ENCODE measurements at regions not wholly inside any gene's neighbourhood (a gene's known extent, or its start where the extent isn't known, plus 50 kb on each side); places are given as distances from the start of the nearest gene placed in this dataset.

- no peaks in the 10 kb centered on the region for H3K36me3 ChIP-seq (replicated peaks)
- no peaks in the 10 kb centered on the region for H3K4me1 ChIP-seq
- peaks cover 8% of the 10 kb centered on the region; the same call in 1 of the 2 replicates for H3K27me3 ChIP-seq (ENCODE audit: low read depth)
- DNase-seq (ENCODE audit: low spot score in 2 of 2): no peak
- H3K4me3 ChIP-seq: no peak overlapping the region
- in situ Hi-C loops (cut with MboI; ENCODE audit: low sequenced_read_pairs): no loop called here
- no peaks in the 10 kb centered on the region for H3K9me3 ChIP-seq
Measured at GRCh38 chr15:89421219-89421618, 75.2 kb downstream of the RHCG start.

GRCh38 chr15:89419370-89419984 is 76.9 kb downstream of the RHCG start:
- Histone ChIP-seq H3K27me3 (ENCODE audit: low read depth) (peaks cover 8% of the 10 kb centered on the region; the same call in 1 of the 2 replicates), H3K4me3 (no peak overlapping the region), H3K36me3 (replicated peaks) (no peaks in the 10 kb centered on the region), H3K4me1 (no peaks in the 10 kb centered on the region), H3K9me3 (no peaks in the 10 kb centered on the region)
- in situ Hi-C loops (cut with MboI; ENCODE audit: low sequenced_read_pairs): no loop called here
- DNase-seq (ENCODE audit: low spot score in 2 of 2): peak; percentile 32 to 81

DNA sequence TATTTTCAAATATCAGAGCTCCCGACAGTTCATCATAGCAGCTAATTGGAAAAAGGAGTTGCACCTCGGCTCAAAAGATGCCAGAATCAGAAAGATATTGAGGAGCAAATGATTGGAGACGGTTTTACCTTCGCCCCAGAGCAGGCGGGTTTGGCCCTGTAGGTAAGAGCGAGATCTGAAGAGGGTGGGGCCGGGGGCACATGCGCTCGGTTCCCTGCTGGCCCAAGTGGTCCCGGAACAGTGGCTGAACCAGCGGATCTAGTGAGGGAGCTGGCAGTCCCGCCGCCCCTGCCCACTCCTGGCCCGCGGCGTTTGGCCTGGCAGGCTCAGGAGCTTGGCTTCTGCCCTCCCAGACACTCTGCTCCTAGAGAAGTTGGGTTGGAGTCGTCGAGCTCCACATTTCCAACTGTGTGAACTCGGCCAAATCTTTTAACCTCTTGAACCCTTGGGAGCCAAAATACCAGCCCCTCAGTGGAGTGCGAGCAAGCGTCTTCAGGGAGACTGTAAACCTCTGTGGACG is 79.1 kb downstream of the RHCG start:
- peaks cover 16% of the 10 kb centered on the region; the same call in 1 of the 2 replicates for H3K27me3 ChIP-seq (ENCODE audit: low read depth)
- in situ Hi-C loops (cut with MboI; ENCODE audit: low sequenced_read_pairs): no loop called here
- no peak overlapping the region for H3K4me3 ChIP-seq
- no peaks in the 10 kb centered on the region for H3K9me3 ChIP-seq
- H3K4me1 ChIP-seq: peaks cover 3% of the 10 kb centered on the region
- no peaks in the 10 kb centered on the region for H3K36me3 ChIP-seq (replicated peaks)
- DNase-seq (ENCODE audit: low spot score in 2 of 2): no peak

- DNase-seq (ENCODE audit: low spot score in 2 of 2): peak; percentile 69 to 91
- peaks cover 16% of the 10 kb centered on the region; the same call in 1 of the 2 replicates for H3K27me3 ChIP-seq (ENCODE audit: low read depth)
- no peak overlapping the region for H3K4me3 ChIP-seq
Measured at GRCh38 chr15:89416339-89417183, 79.8 kb downstream of the RHCG start.

DNA sequence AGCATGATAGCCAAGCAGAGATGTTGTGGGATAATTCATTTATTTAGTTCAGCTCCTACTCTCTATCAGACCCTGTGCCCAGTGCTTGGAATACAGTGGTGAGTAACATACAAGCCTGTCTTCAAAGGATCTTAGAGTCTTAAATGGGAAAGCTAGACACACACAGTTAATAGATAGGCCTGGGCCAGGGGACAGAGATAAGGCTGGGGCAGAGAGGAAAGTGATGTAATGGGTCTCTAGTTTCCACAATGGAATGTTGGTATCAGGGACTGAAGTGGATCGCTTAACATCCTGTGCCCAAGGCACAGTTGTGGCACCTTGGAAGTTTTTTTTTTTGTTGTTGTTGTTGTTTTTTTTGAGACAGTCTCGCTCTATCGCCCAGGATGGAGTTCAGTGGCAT is 79.9 kb upstream of the POLG start:
- Histone ChIP-seq H3K4me3 (no peak overlapping the region), H3K4me1 (peaks cover 4% of the 10 kb centered on the region), H3K27me3 (ENCODE audit: low read depth) (peaks cover 16% of the 10 kb centered on the region; the same call in 1 of the 2 replicates), H3K9me3 (no peaks in the 10 kb centered on the region), H3K36me3 (replicated peaks) (no peaks in the 10 kb centered on the region)
- DNase-seq (ENCODE audit: low spot score in 2 of 2): no peak
- in situ Hi-C loops (cut with MboI; ENCODE audit: low sequenced_read_pairs): no loop called here

More at GRCh38 chr15:89416339-89417183, 79.8 kb downstream of the RHCG start:
- H3K36me3 ChIP-seq (replicated peaks): no peaks in the 10 kb centered on the region
- no peaks in the 10 kb centered on the region for H3K9me3 ChIP-seq
- H3K4me1 ChIP-seq: peaks cover 4% of the 10 kb centered on the region
- in situ Hi-C loops (cut with MboI; ENCODE audit: low sequenced_read_pairs): no loop called here

DNA sequence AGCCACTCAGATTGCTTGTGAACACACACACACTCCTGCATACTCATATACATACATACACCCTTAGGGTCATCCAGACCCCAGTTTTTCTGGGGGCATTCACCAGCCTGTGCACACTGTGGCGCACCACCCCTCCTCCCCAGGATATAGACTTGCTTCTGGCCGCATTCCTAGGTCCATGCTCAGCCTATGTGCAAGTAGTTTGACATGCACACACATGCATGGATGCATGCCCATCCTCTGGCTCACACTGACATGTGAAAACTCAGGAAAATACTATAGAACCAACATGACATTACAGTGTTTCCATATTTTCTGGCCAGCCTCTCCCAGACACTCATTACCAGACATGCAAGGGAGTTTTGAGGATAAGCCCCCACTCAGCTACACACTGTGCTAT is 79.3 kb upstream of the POLG start:
- peaks cover 16% of the 10 kb centered on the region; the same call in 1 of the 2 replicates for H3K27me3 ChIP-seq (ENCODE audit: low read depth)
- no peak overlapping the region for H3K4me3 ChIP-seq
- H3K4me1 ChIP-seq: peaks cover 4% of the 10 kb centered on the region
- in situ Hi-C loops (cut with MboI; ENCODE audit: low sequenced_read_pairs): no loop called here
- no peaks in the 10 kb centered on the region for H3K36me3 ChIP-seq (replicated peaks)
- no peaks in the 10 kb centered on the region for H3K9me3 ChIP-seq
- DNase-seq (ENCODE audit: low spot score in 2 of 2): no peak

DNA sequence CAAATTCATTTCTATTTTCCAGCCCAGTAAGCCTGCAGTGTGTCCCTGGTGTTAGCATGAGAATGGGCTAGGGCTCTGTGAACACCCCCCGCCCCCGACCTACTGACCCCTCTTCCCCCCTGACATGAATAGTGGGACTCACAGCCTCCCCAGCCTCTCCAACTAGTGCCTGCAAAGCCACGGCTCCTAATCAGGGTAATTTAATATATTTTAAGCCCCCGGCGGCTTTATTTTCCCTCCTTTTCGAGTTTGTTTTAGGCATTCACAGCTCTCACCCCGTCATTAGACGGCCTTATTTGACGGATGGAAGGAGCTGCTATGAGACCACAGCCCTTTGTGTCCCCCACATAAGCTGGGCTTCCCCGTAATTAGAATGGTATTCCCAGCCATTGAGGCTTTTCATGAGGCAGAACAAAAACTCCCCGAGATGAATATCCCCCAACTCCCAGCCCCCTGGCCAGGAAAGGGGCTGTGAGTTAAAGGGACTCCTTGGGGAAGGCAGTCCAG is 78.3 kb upstream of the POLG start:
- Histone ChIP-seq H3K27me3 (ENCODE audit: low read depth) (peaks cover 13% of the 10 kb centered on the region; the same call in 1 of the 2 replicates), H3K4me3 (no peak overlapping the region), H3K4me1 (peaks cover 4% of the 10 kb centered on the region), H3K9me3 (no peaks in the 10 kb centered on the region), H3K36me3 (replicated peaks) (no peaks in the 10 kb centered on the region)
- DNase-seq (ENCODE audit: low spot score in 2 of 2): peak; percentile 26 to 65
- in situ Hi-C loops (cut with MboI; ENCODE audit: low sequenced_read_pairs): no loop called here

GRCh38 chr15:89410039-89410435 is 75.4 kb upstream of the POLG start:
- DNase-seq (ENCODE audit: low spot score in 2 of 2): no peak
- Histone ChIP-seq H3K4me1 (peaks cover 4% of the 10 kb centered on the region), H3K36me3 (replicated peaks) (no peaks in the 10 kb centered on the region), H3K27me3 (ENCODE audit: low read depth) (peaks cover 8% of the 10 kb centered on the region; the same call in 1 of the 2 replicates), H3K4me3 (no peak overlapping the region), H3K9me3 (no peaks in the 10 kb centered on the region)
- in situ Hi-C loops (cut with MboI; ENCODE audit: low sequenced_read_pairs): no loop called here

GRCh38 chr15:89409184-89410038 is 74.8 kb upstream of the POLG start:
- no peaks in the 10 kb centered on the region for H3K9me3 ChIP-seq
- peaks cover 8% of the 10 kb centered on the region; the same call in 1 of the 2 replicates for H3K27me3 ChIP-seq (ENCODE audit: low read depth)
- in situ Hi-C loops (cut with MboI; ENCODE audit: low sequenced_read_pairs): no loop called here

DNA sequence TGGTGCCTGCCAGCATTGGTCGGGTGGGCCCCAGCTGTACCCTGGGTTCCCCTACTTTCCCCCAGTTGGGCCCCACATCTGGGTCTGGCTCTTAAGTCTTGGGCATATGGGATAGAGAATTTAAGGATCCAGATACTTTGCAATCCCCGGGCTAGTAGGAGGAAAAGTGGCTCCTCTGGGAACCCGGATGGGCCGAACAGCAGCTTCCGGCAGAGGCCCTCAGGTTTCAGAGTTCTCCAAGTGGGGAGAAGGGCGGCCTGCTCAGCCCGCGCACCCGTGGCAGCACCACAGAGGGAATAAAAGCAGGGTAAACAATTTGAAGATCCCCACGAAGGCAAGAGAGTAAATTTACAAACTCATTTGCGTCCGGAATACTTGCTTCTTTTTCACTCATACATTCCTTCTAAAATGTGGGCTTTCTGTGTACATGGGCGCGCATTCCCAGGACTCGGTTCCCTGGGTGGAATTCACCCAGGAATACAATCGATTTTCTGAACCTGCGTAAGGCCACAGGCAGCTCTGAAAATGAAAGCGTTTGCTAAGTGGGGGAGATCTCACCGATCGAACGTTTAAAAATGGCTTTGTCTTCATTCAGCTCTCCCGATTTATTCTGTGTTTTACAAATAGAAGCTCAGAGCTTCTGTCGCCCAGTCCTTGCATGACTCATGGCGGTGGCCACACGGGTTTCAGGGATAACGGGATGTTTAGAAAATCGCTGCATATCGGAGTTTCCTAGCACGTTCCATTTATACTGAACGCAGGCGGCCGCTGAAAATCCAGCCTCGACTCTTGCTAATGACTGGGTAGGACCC is 74.0 kb upstream of the POLG start:
- no peaks in the 10 kb centered on the region for H3K36me3 ChIP-seq (replicated peaks)
- peaks cover 4% of the 10 kb centered on the region for H3K4me1 ChIP-seq
- in situ Hi-C loops (cut with MboI; ENCODE audit: low sequenced_read_pairs): no loop called here
- no peaks in the 10 kb centered on the region for H3K9me3 ChIP-seq
- peaks cover 5% of the 10 kb centered on the region; the same call in 1 of the 2 replicates for H3K27me3 ChIP-seq (ENCODE audit: low read depth)
- no peak for DNase-seq (ENCODE audit: low spot score in 2 of 2)
- H3K4me3 ChIP-seq: no peak overlapping the region

More at GRCh38 chr15:89409184-89410038, 74.8 kb upstream of the POLG start:
- no peak for DNase-seq (ENCODE audit: low spot score in 2 of 2)
- no peak overlapping the region for H3K4me3 ChIP-seq
- H3K36me3 ChIP-seq (replicated peaks): no peaks in the 10 kb centered on the region
- peaks cover 4% of the 10 kb centered on the region for H3K4me1 ChIP-seq

DNA sequence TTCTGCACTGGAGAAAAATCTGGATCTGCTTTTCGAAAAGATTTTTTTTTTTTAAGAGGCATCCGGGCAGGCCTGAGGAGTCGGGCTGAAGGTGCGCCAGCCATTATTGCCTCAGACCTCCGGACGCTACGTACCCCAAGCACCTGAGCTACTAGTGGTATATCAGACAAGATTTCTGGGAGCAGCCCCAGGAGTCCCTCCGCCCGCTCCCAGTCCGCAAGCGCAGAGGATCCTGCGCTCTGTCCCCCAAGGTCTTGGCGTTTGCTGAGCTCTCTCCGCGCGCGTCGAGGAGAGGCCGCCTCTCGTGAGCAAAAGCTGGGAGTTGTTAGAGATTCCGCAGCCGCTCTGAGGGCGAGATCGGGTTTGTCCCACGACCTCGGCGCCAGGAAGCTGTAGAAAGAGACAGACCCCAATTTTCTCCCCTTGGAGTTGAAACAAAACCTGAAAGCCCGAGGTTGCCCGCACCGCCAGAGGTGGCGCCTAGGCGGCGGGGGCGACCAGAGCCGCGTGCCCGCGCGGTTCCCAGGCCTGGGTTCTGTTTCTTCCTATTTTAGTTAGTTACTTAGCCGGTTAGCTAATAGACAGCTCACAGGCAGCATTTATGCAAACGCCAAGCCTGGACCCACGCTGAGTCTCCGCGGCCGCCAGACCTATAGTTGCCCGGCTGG is 72.5 kb upstream of the POLG start:
- no peaks in the 10 kb centered on the region for H3K36me3 ChIP-seq (replicated peaks)
- no peak for DNase-seq (ENCODE audit: low spot score in 2 of 2)
- H3K4me1 ChIP-seq: no peaks in the 10 kb centered on the region; the same call in 1 of the 2 replicates
- H3K9me3 ChIP-seq: no peaks in the 10 kb centered on the region
- H3K4me3 ChIP-seq: no peak overlapping the region
- H3K27me3 ChIP-seq (ENCODE audit: low read depth): no peaks in the 10 kb centered on the region
- in situ Hi-C loops (cut with MboI; ENCODE audit: low sequenced_read_pairs): no loop called here

DNA sequence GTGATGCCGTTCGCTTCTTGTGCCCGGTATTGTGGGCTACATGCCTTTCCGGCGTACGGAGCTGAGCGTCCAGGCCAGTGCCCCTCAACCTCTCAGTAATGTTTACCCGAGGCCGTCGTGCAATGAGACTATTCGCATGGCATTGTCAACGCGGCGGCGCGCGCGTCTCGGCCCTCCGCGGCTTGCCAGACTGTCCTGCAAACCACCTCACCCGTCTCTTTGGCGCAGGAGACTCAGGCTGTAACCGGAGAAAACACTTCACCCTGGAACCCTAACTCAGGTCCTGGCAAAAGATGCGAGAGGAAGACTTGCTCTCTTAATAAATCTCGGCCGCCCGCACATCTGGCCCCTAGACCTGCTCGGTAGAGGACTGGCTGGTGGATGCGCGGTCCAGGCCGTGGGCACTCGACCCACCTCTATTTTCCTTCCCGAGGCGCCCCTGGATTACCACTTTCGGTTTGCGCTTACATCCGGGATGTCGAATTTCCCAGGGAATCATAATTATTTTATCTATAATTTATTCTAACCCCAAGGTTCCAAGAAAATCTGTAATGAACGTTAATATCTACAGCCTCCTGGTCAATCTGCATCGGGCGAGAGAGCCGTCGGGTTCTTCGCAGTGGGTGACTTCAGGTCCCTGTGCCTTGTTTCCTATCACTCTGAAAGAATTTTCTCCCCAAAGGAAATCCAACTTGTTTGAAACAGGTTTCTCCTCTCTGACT is 71.8 kb upstream of the POLG start:
- Histone ChIP-seq H3K9me3 (no peaks in the 10 kb centered on the region), H3K4me3 (no peak overlapping the region), H3K27me3 (ENCODE audit: low read depth) (no peaks in the 10 kb centered on the region), H3K36me3 (replicated peaks) (no peaks in the 10 kb centered on the region), H3K4me1 (no peaks in the 10 kb centered on the region)
- no peak for DNase-seq (ENCODE audit: low spot score in 2 of 2)
- in situ Hi-C loops (cut with MboI; ENCODE audit: low sequenced_read_pairs): no loop called here

Data from HAP-1 (cell line).